Lung (tissue), 11 donors: ENCODE measurements at regions not wholly inside any gene's neighbourhood (a gene's known extent, or its start where the extent isn't known, plus 50 kb on each side); places are given as distances from the start of the nearest gene placed in this dataset.

Experiments
- ATAC-seq: fragments of 200-7000 bp; cut with Tn5 transposase; one replicate; pipeline ENCODE4 v1.9.1; 2020; ENCODE audit warnings: moderate number of reproducible peaks; ENCODE audit not compliant: insufficient read depth, low FRiP score
- DNase-seq, 3 donors: peaks; one replicate each; pipeline ENCODE4 v3.0.0-alpha.2; 2013 to 2017
- H3K27ac ChIP-seq, 2 donors: one replicate each; pipeline ENCODE4 v1.5.1; 2013; ENCODE audit warnings: mild to moderate bottlenecking in 2 of 2, moderate library complexity in 2 of 2, control low read depth in 1 of 2, inconsistent platforms in 1 of 2, low read depth in 1 of 2, low read length in 1 of 2
- H3K27me3 ChIP-seq, 3 donors: one replicate each; pipeline ENCODE4 v1.5.1; 2013; ENCODE audit warnings: low read length in 2 of 3; ENCODE audit not compliant: control insufficient read depth in 3 of 3, insufficient read depth in 3 of 3
- H3K36me3 ChIP-seq, 4 donors: one replicate each; pipeline ENCODE4 v1.5.1; 2013; ENCODE audit warnings: low read length in 4 of 4, mild to moderate bottlenecking in 1 of 4, moderate library complexity in 1 of 4; ENCODE audit not compliant: control insufficient read depth in 4 of 4, insufficient read depth in 4 of 4
- H3K4me1 ChIP-seq, 5 donors: one replicate each; pipeline ENCODE4 v1.5.1; 2013; ENCODE audit warnings: low read length in 5 of 5, mild to moderate bottlenecking in 2 of 5, moderate library complexity in 1 of 5; ENCODE audit not compliant: control insufficient read depth in 5 of 5, insufficient read depth in 5 of 5
- H3K4me3 ChIP-seq: one replicate; pipeline ENCODE4 v1.5.1; 2013; ENCODE audit warnings: mild to moderate bottlenecking, control low read depth, moderate library complexity
- H3K9ac ChIP-seq, 2 donors: one replicate each; pipeline ENCODE4 v1.5.1; 2013; ENCODE audit warnings: low read length in 2 of 2, control low read depth in 1 of 2; ENCODE audit not compliant: insufficient read depth in 1 of 2
- H3K9me3 ChIP-seq, 4 donors: one replicate each; pipeline ENCODE4 v1.5.1; 2013; ENCODE audit warnings: low read length in 3 of 4, mild to moderate bottlenecking in 1 of 4, moderate library complexity in 1 of 4; ENCODE audit not compliant: control insufficient read depth in 4 of 4, insufficient read depth in 3 of 4
- CTCF ChIP-seq: IDR thresholded peaks from 2 replicates; pipeline ENCODE4 v1.5.1; 2012; ENCODE audit warnings: mild to moderate bottlenecking; ENCODE audit errors: control extremely low read depth, extremely low read depth
- WGBS, 2 donors: extraction: QIAGEN DNeasy Blood & Tissue Kit; methylation state at CpG; one replicate each; pipeline ENCODE4 v1.1.7; 2013; 5-methylcytosine and 5-hydroxymethylcytosine counted together
- donor health status: control.
- donor health status: control.
- donor health status: Bipolar disorder and iron deficiency.
- donor health status: healthy.
- donor health status: DM: yes; HTN: yes; CAD: no.

GRCh38 chr2:207275779-207276178 lies 110.0 kb upstream of the KLF7 start:
- Histone ChIP-seq H3K27ac (no peak overlapping the region), H3K9ac (no peak overlapping the region), H3K27me3 (no peaks in the 10 kb centered on the region), H3K36me3 (no peaks in the 10 kb centered on the region), H3K9me3 (no peaks in the 10 kb centered on the region), H3K4me1 (no peaks in the 10 kb centered on the region), H3K4me3 (no peak overlapping the region)
- ATAC-seq, result no peak
- no peak for TF ChIP-seq CTCF
- DNase-seq, result no peak
- 89 to 94% methylated on average over 2 of the region's 2 CpGs for WGBS, 2 donors

GRCh38 chr2:207276248-207276647 lies 110.5 kb upstream of the KLF7 start:
- DNase-seq, result no peak
- Histone ChIP-seq H3K36me3 (no peaks in the 10 kb centered on the region), H3K9ac (no peak overlapping the region), H3K4me3 (no peak overlapping the region), H3K4me1 (no peaks in the 10 kb centered on the region), H3K27ac (no peak overlapping the region), H3K27me3 (no peaks in the 10 kb centered on the region), H3K9me3 (no peaks in the 10 kb centered on the region)
- no peak for ATAC-seq
- TF ChIP-seq CTCF, result no peak

- TF ChIP-seq CTCF, result no peak
- Histone ChIP-seq H3K9me3 (no peaks in the 10 kb centered on the region), H3K27me3 (no peaks in the 10 kb centered on the region), H3K27ac (no peak overlapping the region), H3K9ac (no peak overlapping the region), H3K36me3 (no peaks in the 10 kb centered on the region), H3K4me3 (no peak overlapping the region), H3K4me1 (no peaks in the 10 kb centered on the region)
- ATAC-seq, result no peak
- 91 to 96% methylated on average over 3 of the region's 3 CpGs for whole genome bisulfite sequencing, 2 donors
- DNase-seq, result no peak
These were observed 111.1 kb upstream of the KLF7 start for GRCh38 chr2:207276858-207277257.

- DNase-seq, result no peak
- no peak for ATAC-seq
- 96 to 100% methylated on average over 2 of the region's 2 CpGs for WGBS, 2 donors
These were observed 113.8 kb upstream of the KLF7 start for GRCh38 chr2:207279520-207279919.

More at GRCh38 chr2:207279520-207279919, 113.8 kb upstream of the KLF7 start:
- no peak for TF ChIP-seq CTCF
- H3K4me1 ChIP-seq, result peaks cover 0 to 3% (median 0%) of the 10 kb centered on the region in 5 donors
- H3K27ac ChIP-seq, result no peak overlapping the region
- H3K27me3 ChIP-seq, result no peaks in the 10 kb centered on the region
- no peak overlapping the region for H3K4me3 ChIP-seq
- no peaks in the 10 kb centered on the region for H3K9me3 ChIP-seq
- no peak overlapping the region for H3K9ac ChIP-seq
- no peaks in the 10 kb centered on the region for H3K36me3 ChIP-seq
